ENCODE measurements at regions not wholly inside any gene's neighbourhood (a gene's known extent, or its start where the extent isn't known, plus 50 kb on each side); places are given as distances from the start of the nearest gene placed in this dataset.

DNA sequence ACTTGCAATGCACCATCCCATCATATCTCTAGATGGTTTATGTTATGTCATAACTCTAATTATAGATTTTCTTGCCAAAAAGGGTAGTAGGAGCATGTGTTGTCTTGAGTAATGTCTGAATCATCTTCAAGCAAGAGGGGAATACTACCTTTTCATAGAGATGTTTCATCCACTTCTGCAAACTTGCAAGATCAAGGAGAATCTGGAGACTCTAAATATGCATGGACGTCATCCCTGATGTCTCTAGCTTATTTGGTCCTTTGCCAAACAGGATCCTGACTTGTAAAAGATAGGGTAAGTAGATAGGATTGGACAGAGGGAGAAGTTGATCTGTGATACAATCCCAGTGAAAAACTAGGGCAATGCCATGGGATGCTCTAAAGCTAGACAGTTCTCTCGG is 246.5 kb downstream of the DMRTA1 start:
- TF ChIP-seq EZH2 (IDR thresholded peaks at IDR 0.05) (no peak), POLR2AphosphoS5 (IDR thresholded peaks at IDR 0.05; ENCODE audit: borderline replicate concordance, low read depth, low read length) (no peak), FOXP2 (optimal IDR thresholded peaks at IDR 0.05; ENCODE audit: control extremely low read depth, extremely low read length, insufficient read depth) (no peak)
